ENCODE measurements at regions not wholly inside any gene's neighbourhood (a gene's known extent, or its start where the extent isn't known, plus 50 kb on each side); places are given as distances from the start of the nearest gene placed in this dataset.

DNA sequence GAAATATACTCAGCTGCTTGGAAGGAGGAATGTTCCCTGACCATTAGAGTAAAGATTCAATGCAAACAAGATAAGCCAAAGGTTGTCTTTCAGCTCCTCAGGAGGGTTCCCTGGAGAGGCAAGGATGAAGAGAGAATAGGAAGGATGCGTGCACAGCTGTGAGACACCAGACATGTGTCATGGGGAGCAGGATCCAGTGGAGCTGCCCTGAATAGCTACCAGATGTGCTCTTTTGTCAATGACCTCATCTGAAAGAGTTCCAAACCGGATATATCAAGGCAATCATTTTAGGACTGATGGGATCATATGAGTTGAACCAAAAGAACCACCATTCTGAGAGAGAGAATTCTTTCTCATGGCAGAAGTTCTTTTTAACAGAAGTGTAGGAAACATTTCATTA lies 490.6 kb downstream of the IRS1 start:
- H3K27ac ChIP-seq = no peak overlapping the region

GRCh38 chr2:226308323-226308680 lies 491.3 kb downstream of the IRS1 start:
- no peak overlapping the region for H3K27ac ChIP-seq
- no peak for TF ChIP-seq ZFX (IDR thresholded peaks at IDR 0.05)
- TF ChIP-seq, protein P1, sequence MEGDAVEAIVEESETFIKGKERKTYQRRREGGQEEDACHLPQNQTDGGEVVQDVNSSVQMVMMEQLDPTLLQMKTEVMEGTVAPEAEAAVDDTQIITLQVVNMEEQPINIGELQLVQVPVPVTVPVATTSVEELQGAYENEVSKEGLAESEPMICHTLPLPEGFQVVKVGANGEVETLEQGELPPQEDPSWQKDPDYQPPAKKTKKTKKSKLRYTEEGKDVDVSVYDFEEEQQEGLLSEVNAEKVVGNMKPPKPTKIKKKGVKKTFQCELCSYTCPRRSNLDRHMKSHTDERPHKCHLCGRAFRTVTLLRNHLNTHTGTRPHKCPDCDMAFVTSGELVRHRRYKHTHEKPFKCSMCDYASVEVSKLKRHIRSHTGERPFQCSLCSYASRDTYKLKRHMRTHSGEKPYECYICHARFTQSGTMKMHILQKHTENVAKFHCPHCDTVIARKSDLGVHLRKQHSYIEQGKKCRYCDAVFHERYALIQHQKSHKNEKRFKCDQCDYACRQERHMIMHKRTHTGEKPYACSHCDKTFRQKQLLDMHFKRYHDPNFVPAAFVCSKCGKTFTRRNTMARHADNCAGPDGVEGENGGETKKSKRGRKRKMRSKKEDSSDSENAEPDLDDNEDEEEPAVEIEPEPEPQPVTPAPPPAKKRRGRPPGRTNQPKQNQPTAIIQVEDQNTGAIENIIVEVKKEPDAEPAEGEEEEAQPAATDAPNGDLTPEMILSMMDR (conservative IDR thresholded peaks at IDR 0.05) = no peak

More for the DNA sequence above, 490.6 kb downstream of the IRS1 start:
- TF ChIP-seq, protein P1 (conservative IDR thresholded peaks at IDR 0.05) = no peak
- no peak for TF ChIP-seq ZFX (IDR thresholded peaks at IDR 0.05)

DNA sequence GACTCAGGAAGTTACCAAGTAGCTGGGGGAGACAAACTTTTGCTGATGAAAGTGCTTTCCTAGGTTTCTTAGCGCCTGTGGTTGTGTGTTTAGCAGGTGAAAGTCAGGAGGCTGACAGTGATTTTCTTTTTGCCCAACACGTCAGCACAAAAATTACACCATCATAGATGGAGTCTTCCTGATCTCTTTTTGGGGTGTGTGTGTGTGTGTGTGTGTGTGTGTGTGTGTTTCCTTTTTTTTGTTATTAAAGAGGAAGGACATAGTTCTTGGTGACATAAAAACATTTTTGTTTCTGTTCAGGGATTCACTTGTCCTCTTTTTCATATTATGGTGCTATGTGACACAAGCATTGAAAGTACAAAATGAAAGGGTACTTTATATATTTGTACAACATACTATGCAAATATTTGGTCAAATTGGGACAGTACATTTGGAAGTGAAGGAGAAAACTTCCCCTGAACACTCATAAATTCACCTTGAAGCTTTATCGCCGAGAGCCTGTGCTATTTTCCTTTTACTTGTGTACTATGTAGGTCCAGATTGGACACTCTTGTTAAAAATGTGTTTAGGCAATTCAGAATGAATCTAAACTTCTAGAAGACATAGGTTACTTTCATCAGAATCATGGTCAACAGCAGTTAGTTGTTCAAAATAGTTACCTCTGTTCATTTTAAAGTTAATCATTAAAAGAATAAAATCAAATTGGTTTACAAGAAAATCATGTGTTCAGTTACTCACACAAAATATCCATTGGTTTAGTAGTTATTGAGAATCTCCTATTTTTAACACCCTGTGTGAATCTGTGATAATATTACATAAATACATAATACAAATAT lies 491.9 kb downstream of the IRS1 start:
- H3K27ac ChIP-seq = no peak overlapping the region
- TF ChIP-seq, protein P1 (conservative IDR thresholded peaks at IDR 0.05) = no peak
- no peak for TF ChIP-seq ZFX (IDR thresholded peaks at IDR 0.05)

GRCh38 chr2:226306969-226307368 lies 492.7 kb downstream of the IRS1 start:
- no peak overlapping the region for H3K27ac ChIP-seq
- TF ChIP-seq ZFX (IDR thresholded peaks at IDR 0.05) = no peak
- TF ChIP-seq, protein P1 (conservative IDR thresholded peaks at IDR 0.05) = no peak

DNA sequence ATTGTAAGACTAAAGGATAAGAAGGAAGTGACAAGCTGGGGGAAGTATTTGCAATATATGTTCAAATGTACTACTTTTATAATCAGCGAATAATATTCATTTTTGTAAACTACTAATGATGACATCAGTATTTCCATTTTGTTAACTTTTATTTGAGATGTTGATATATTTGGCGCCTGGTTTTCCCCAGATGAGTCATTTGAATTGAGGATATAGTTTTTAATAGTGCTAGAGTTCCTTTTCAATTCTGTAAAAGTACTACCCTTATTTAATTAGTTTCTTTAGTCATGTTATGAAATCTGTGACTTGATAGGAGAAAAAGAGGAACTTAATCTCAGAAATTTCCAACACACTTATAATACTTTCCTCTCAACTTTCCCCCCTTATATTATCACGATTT lies 495.3 kb downstream of the IRS1 start:
- no peak overlapping the region for H3K27ac ChIP-seq
- TF ChIP-seq, protein P1 (conservative IDR thresholded peaks at IDR 0.05) = no peak
- TF ChIP-seq ZFX (IDR thresholded peaks at IDR 0.05) = no peak

- no peak for TF ChIP-seq ZFX (IDR thresholded peaks at IDR 0.05)
- TF ChIP-seq, protein P1 (conservative IDR thresholded peaks at IDR 0.05) = no peak
- H3K27ac ChIP-seq = no peak overlapping the region
These were observed 495.9 kb downstream of the IRS1 start for GRCh38 chr2:226303707-226304106.

GRCh38 chr2:226300196-226300886 lies 499.3 kb downstream of the IRS1 start:
- H3K27ac ChIP-seq = no peak overlapping the region
- TF ChIP-seq, protein P1 (conservative IDR thresholded peaks at IDR 0.05) = no peak
- no peak for TF ChIP-seq ZFX (IDR thresholded peaks at IDR 0.05)
